ENCODE measurements at regions not wholly inside any gene's neighbourhood (a gene's known extent, or its start where the extent isn't known, plus 50 kb on each side); places are given as distances from the start of the nearest gene placed in this dataset.

- CTCF ChIA-PET: no interaction called here
- intact Hi-C loops (cut with micrococcal nuclease; ENCODE audit: unreplicated experiment): loop anchor here (5.0 to 10.0 kb wide), 3 partner anchors 90 to 228 kb away; no protein-coding TSS in a partner anchor
- H3K27me3 Mint-ChIP-seq (ENCODE audit: unreplicated experiment): no peaks in the 10 kb centered on the region
- no peaks in the 10 kb centered on the region for H3K9me3 Mint-ChIP-seq (ENCODE audit: low read depth, unreplicated experiment)
- peak; percentile 36 for DNase-seq
- no peak for TF ChIP-seq CTCF (IDR thresholded peaks at IDR 0.05; ENCODE audit: unreplicated experiment)
- peaks cover 21% of the 10 kb centered on the region for H3K4me1 Mint-ChIP-seq (ENCODE audit: low read depth, unreplicated experiment)
- peak overlapping the region; percentile 52 for H3K27ac Mint-ChIP-seq (ENCODE audit: unreplicated experiment)
- BruUV-seq (replicated peaks): no TSS peak
- peaks cover 5% of the 10 kb centered on the region for H3K36me3 Mint-ChIP-seq (ENCODE audit: insufficient read depth, unreplicated experiment)
- peak overlapping the region; percentile 60 for H3K4me3 Mint-ChIP-seq (ENCODE audit: low read depth, unreplicated experiment)
Measured at GRCh38 chr6:7052443-7053011, 55.2 kb upstream of the RREB1 start.

- Mint-ChIP-seq H3K36me3 (ENCODE audit: insufficient read depth, unreplicated experiment) (peaks cover 5% of the 10 kb centered on the region), H3K27me3 (ENCODE audit: unreplicated experiment) (no peaks in the 10 kb centered on the region), H3K4me3 (ENCODE audit: low read depth, unreplicated experiment) (peak overlapping the region; percentile 60), H3K27ac (ENCODE audit: unreplicated experiment) (peak overlapping the region; percentile 52), H3K4me1 (ENCODE audit: low read depth, unreplicated experiment) (peaks cover 25% of the 10 kb centered on the region), H3K9me3 (ENCODE audit: low read depth, unreplicated experiment) (no peaks in the 10 kb centered on the region)
- no peak for TF ChIP-seq CTCF (IDR thresholded peaks at IDR 0.05; ENCODE audit: unreplicated experiment)
- BruUV-seq (replicated peaks): TSS peak; percentile 40
- CTCF ChIA-PET: no interaction called here
- DNase-seq: no peak
- intact Hi-C loops (cut with micrococcal nuclease; ENCODE audit: unreplicated experiment): loop anchor here (5.0 to 10.0 kb wide), 3 partner anchors 89 to 228 kb away; no protein-coding TSS in a partner anchor
Measured at GRCh38 chr6:7053125-7053774, 54.5 kb upstream of the RREB1 start.

Data from Calu3 (cell line).